ENCODE measurements at regions not wholly inside any gene's neighbourhood (a gene's known extent, or its start where the extent isn't known, plus 50 kb on each side); places are given as distances from the start of the nearest gene placed in this dataset.
"Not testable (repeated sequence)": the region's sequence is repeated elsewhere in the genome, so short reads cannot be mapped to it uniquely, and the experiment has no call there.

DNA sequence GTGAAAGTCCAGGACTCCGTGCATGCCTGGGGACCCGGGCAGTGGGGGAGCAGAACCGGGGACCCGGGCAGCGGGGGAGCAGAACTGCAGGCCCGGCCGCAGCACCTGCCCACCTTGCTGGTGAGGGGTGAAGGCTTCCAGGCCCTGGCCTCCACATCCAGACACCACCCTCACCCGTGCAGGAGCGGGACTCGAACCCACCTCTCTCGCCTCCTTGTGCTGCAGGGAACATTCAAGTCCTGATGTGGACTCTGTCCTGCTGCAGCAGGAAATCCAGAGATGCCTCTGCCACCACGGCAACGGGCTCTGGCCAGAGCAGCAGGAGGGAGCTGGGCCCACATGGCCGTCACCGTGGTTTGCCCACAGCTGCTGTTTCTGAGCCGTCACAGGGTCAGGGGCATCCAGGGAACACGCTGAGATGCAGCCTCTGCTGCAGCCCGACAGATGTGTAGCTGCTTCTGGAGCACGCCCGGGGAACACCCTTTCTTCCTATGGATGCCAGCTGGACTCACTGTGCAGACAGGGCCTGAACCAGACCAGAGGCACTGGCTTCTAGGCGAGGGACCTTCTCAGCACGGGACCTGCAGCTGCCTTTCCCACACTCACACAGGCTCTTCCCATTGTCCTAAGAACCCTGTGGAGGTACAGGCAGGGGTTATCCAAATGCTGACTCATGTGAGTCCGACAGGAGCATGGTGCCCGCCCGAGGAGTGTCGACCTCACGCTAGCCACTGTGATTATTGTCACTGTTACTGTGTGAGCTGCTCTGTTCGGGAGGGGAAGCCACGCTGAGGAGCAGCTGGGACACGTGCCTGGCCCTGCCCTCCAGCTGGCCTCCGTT, 89.2 kb upstream of the CTDP1 start:
- no peak for DNase-seq (ENCODE audit: low read depth)

GRCh38 chr18:79591032-79591308, 88.6 kb upstream of the CTDP1 start:
- in situ Hi-C loops (cut with HindIII; ENCODE audit: low pct_unique_long_range_greater_than_20kb, low sequenced_read_pairs), result no loop called here
- DNase-seq (ENCODE audit: low read depth), result no peak

More for the DNA sequence above, 89.2 kb upstream of the CTDP1 start:
- in situ Hi-C loops (cut with HindIII; ENCODE audit: low pct_unique_long_range_greater_than_20kb, low sequenced_read_pairs), result no loop called here

DNA sequence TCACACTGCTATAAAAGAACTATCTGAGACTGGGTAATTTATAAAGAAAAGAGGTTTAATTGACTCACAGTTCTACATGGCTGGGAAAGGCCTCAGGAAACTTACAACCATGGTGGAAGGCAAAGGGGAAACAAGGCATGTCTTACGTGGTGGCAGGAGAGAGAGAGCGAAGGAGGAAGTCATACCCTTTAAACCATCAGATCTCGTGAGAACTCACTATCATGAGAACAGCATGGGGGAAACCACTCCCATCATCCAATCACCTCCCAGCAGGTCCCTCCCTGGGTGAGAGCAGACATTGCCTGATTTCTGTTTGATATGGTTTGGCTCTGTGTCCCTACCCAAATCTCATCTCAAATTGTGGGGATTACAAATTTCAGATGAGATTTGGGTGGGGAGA, 86.9 kb upstream of the CTDP1 start:
- DNase-seq (ENCODE audit: low read depth); in situ Hi-C loops (cut with HindIII; ENCODE audit: low pct_unique_long_range_greater_than_20kb, low sequenced_read_pairs): not testable (repeated sequence)

- DNase-seq (ENCODE audit: low read depth), result no peak
- in situ Hi-C loops (cut with HindIII; ENCODE audit: low pct_unique_long_range_greater_than_20kb, low sequenced_read_pairs), result no loop called here
Observed at GRCh38 chr18:79595876-79596374, 83.7 kb upstream of the CTDP1 start.

DNA sequence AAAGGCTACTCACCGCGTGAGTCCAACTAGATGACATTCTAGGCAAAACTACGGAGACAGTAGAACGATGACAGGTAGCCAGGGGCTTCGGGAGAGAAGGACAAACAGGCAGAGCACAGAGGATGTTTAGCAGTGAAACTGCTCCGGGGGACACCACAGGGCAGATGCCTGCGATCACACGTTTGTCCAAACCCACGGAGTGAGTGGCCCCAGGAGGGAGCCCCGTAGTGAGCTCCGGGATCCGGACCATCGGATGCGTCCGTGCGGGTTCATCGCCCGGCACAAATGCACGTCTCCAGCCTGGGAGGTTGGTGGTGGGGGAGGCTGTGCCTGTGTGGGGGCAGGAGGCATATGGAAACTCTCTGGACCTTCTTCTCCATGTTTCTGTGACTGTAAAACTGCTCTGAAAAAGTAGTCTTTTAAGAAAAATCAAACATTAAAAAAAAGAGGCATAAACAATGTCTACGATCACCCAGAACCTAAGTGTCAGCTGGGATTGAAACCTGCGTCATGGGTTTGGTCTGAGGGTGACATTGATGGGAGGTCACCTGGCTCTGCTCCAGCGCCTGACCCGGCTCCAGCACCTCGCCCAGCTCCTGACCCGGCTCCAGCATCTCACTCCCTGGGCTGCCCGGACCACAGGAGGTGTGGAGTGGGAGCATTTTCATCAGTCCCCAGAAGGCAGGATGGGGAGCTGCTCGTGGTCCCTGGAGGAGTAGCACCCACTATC, 83.0 kb upstream of the CTDP1 start:
- no peak for DNase-seq (ENCODE audit: low read depth)
- in situ Hi-C loops (cut with HindIII; ENCODE audit: low pct_unique_long_range_greater_than_20kb, low sequenced_read_pairs), result no loop called here

- DNase-seq (ENCODE audit: low read depth), result no peak
- in situ Hi-C loops (cut with HindIII; ENCODE audit: low pct_unique_long_range_greater_than_20kb, low sequenced_read_pairs), result no loop called here
Observed at GRCh38 chr18:79597176-79597830, 82.3 kb upstream of the CTDP1 start.

GRCh38 chr18:79597831-79598632, 81.6 kb upstream of the CTDP1 start:
- no peak for DNase-seq (ENCODE audit: low read depth)
- in situ Hi-C loops (cut with HindIII; ENCODE audit: low pct_unique_long_range_greater_than_20kb, low sequenced_read_pairs), result no loop called here

DNA sequence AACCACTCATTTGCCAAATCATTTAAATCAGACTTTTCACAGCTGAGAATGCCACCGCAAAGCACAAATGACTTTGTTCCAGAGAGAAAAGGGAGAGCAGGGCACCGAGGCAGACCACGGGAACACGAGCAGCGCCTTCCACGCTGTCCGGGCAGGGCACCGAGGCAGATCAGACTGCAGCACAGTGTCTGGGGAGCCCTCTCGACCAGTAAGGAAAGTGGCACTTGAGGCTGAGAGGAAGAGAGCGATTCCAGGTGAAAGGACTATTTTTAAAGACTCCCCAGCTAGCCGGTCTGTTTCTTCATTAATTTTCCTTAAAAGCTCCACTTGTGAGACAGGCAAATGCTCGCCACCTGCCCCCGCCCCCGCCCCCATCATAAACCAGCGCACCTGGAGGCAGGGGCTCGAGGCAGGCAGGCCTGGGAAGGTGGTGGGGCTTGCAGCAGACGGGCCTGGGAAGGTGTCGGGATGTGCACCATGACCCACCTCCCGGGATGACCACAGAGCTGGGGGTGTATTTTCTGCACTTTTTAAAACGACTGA, 80.9 kb upstream of the CTDP1 start:
- no peak for DNase-seq (ENCODE audit: low read depth)
- in situ Hi-C loops (cut with HindIII; ENCODE audit: low pct_unique_long_range_greater_than_20kb, low sequenced_read_pairs), result no loop called here

- DNase-seq (ENCODE audit: low read depth), result no peak
- in situ Hi-C loops (cut with HindIII; ENCODE audit: low pct_unique_long_range_greater_than_20kb, low sequenced_read_pairs), result no loop called here
Observed at GRCh38 chr18:79599441-79599931, 80.1 kb upstream of the CTDP1 start.

DNA sequence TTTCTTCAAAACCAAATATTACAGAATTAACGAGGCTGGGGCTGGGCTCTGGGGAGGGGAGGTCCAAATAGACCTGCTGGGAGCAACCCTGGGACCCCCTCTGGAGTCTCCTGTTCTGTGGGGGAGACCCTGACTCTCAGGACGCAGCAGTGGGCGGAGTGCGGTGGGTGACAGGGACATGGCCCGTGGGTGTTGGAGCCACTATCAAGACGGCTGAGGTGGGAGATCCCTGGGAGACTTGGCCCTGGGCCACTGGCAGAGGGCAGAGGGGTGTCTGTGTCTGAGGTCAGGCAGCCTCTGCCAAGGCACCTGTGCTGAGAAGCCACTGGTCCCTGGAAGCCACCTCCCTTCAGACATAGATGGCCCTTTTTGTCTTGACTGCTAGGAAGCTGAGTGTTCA, 79.5 kb upstream of the CTDP1 start:
- no peak for DNase-seq (ENCODE audit: low read depth)
- in situ Hi-C loops (cut with HindIII; ENCODE audit: low pct_unique_long_range_greater_than_20kb, low sequenced_read_pairs), result no loop called here

DNA sequence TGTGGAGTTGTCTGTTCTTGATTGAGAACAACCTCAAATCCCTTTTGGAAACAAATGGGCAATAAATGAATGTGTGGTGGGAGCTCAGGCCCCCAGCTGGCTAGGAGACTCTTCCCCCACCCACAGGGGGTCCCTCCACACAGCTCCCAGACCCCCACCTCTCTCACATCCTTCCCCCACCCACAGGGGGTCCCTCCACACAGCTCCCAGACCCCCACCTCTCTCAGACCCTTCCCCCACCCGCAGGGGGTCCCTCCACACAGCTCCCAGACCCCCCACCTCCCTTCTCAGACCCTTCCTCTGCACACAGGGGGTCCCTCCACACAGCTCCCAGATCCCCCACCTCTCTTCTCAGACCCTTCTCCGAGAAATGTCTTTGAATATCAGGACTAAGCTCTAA, 79.0 kb upstream of the CTDP1 start:
- in situ Hi-C loops (cut with HindIII; ENCODE audit: low pct_unique_long_range_greater_than_20kb, low sequenced_read_pairs), result no loop called here
- DNase-seq (ENCODE audit: low read depth), result no peak

GRCh38 chr18:79601234-79601633, 78.4 kb upstream of the CTDP1 start:
- DNase-seq (ENCODE audit: low read depth), result no peak
- in situ Hi-C loops (cut with HindIII; ENCODE audit: low pct_unique_long_range_greater_than_20kb, low sequenced_read_pairs), result no loop called here

DNA sequence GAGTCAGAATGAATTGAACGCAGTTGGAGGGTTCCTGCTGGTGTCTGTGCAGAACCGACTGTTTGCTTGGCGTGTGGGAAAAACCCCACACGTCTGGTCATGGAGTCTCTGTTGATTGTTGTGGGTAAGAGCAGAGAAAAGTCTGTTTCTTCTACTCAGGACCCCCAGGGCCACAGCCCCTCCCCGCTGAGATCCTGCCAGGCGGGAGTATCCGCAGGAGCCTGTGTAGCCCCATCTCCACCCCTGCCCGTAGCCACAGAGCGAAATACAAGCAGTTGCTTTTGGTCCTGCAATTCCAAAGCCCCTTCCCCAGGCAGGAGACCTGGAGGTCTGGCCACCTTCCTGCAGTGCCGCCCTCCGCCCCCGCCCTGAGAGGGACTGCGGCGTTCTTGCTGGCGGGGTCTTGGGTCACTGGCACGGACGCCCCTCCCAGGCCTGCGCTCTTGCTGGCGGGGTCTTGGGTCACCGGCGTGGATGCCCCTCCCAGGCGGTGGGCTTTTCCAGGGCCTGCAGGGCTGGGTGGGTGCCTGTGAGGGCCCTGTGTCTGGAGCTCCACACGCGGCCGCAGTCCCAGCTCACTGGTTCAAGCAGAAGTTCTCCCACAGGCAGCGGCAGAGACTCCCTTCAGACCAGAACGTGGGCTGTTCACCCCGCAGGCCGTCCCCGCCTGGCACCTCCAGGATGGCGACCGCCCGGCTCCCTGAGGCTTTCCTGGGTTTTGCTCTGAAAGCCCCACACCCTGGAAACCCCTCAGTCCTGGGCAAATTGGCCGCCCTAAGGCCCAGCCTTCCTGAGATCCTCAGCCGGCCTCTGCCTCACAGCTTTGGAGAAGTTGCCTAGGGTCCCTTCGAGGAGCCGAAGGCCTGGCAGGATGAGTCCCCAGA, 76.0 kb upstream of the CTDP1 start:
- in situ Hi-C loops (cut with HindIII; ENCODE audit: low pct_unique_long_range_greater_than_20kb, low sequenced_read_pairs), result no loop called here
- no peak for DNase-seq (ENCODE audit: low read depth)

DNA sequence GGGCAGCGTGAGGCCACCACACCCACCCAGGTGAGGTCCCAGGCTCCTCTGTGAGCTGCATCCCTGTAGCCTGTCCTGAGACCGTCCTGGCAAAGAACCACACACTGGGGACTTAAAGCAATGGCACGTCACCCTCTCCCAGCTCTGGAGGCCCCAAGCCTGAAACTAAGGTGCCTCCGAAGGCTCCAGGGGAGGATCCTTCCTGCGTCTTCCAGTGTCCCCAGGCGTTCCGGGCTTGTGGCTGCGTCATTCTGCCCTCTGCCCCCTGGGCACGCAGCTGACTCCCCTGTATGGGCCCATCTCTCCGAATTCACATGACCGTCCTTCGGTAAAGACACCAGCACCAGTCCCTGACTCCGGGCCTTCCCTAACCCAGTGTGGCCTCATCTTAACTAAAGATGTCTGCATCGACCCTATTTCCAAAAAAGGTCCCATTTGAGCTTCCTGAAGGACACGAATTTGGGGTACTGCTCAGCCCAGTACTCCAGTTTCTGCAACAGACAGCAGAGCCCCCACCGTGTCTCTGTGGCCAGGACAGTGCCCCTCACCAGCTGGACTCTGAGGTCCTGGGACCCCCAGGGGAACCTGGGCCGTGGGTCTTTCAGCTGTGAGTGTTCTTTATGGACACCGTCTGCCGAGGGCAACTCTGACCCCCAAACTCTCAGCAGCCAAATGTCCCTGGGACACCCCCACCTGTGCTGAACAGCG, 75.2 kb upstream of the CTDP1 start:
- no peak for DNase-seq (ENCODE audit: low read depth)
- in situ Hi-C loops (cut with HindIII; ENCODE audit: low pct_unique_long_range_greater_than_20kb, low sequenced_read_pairs), result no loop called here

DNA sequence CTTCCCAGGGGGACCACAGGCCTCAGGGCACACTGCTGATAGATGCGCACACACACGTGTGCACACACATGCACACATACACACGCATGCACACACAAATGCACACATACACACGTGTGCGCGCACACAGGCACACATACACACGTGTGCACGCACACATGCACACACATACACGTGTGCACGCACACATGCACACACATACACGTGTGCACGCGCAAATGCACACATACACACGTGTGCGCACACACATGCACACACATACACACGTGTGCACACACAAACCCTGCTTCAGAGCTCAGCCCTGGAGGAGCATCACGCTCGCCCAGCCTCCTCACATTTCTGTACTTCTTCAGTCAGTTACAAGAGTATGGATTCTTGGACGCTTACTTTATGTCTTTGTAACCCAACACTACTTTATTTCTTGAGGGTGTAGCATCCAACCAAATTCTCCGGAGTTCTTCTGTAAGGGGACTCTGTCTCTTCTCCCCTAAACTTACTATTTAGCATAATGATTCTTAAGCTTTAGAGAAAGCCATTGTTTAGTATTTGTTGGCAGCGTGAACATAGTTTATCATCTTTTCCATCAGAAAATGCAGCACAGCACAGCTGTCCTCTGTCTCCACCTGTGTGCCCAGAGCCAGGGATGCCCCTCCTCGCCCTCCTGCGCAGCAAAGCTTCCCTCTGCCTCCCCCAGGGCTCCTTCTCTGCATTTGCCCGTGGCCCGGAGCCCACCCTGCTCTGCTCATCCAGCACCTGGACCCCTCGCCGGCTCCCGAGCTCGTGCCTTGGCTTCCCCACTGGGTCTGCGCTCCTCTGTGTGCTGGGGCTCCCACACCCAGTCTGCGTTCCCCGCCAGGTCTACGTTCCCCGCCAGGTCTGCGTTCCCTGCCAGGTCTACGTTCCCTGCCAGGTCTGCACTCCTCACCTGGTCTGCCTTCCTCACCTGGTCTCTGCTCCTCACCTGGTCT, 74.4 kb upstream of the CTDP1 start:
- in situ Hi-C loops (cut with HindIII; ENCODE audit: low pct_unique_long_range_greater_than_20kb, low sequenced_read_pairs), result no loop called here
- no peak for DNase-seq (ENCODE audit: low read depth)

GRCh38 chr18:79606071-79606470, 73.5 kb upstream of the CTDP1 start:
- DNase-seq (ENCODE audit: low read depth); in situ Hi-C loops (cut with HindIII; ENCODE audit: low pct_unique_long_range_greater_than_20kb, low sequenced_read_pairs): not testable (repeated sequence)
